ENCODE measurements at regions not wholly inside any gene's neighbourhood (a gene's known extent, or its start where the extent isn't known, plus 50 kb on each side); places are given as distances from the start of the nearest gene placed in this dataset.
"Not testable (repeated sequence)": the region's sequence is repeated elsewhere in the genome, so short reads cannot be mapped to it uniquely, and the experiment has no call there.

- no peak for DNase-seq (ENCODE audit: low read depth in 2 of 2)
Observed at GRCh38 chr16:61181982-61182381, 854.3 kb downstream of the CDH8 start.

DNA sequence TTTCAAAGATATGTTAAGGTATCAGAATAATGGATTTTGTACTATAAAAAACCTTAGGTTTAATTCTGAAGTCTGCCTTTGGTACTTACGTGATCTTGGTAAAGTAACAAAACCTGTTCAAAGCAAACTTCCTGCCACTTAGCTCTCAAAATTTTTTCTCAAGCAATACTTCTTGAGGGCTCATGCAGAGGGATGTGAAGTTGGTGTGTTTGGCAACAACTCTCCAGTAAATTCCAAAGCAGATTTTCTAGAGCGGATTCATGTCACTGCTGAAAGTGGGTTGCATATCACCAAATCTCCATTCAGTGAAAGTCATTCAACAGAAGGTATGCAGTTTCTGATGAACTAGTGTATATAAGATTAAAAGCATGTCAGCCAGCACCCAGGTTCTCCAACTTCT is 856.7 kb downstream of the CDH8 start:
- DNase-seq (ENCODE audit: low read depth in 2 of 2), result no peak

GRCh38 chr16:61165797-61166196 is 870.4 kb downstream of the CDH8 start:
- no peak for DNase-seq (ENCODE audit: low read depth in 2 of 2)

DNA sequence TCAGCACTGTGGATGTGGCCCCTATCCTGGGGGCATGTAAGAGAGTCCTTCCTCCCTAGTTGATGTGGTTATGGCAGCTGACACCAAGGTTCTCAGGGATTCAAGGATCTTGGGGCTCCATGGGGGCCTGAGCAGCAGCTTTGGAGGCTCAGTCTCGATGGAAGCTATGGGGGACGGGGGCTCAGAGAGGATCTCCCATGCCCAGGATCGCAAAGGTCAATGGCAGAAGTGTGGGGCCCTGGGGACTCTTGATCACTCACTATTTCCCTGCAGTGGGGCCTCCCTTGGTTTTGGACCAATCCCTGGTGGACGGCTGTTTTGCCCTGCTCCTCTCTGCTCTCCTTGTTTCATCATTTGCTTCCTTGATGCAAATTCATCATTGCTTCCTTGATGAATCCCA is 885.9 kb downstream of the CDH8 start:
- DNase-seq (ENCODE audit: low read depth in 2 of 2), result no peak

- no peak for DNase-seq (ENCODE audit: low read depth in 2 of 2)
Observed at GRCh38 chr16:61149709-61150108, 886.5 kb downstream of the CDH8 start.

DNA sequence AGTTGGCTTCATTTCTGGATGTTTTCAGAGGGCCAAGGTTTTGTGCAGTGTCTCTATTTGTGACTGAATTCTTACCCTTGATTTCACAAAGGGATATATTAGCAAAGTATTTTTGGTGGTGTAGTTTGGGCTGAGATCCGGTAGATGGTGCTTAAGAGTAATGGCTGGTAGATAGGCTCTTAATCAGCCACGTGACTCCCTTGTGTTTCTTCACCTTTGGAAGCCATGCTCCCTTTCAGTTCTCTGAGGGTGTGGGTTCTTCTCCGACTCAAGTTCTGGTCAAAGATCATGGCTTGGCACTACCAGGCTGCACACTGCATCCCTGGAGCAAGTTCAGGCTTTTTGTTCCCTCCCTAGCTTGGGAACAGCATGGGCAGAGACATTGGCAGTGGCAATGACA is 887.3 kb downstream of the CDH8 start:
- no peak for DNase-seq (ENCODE audit: low read depth in 2 of 2)

DNA sequence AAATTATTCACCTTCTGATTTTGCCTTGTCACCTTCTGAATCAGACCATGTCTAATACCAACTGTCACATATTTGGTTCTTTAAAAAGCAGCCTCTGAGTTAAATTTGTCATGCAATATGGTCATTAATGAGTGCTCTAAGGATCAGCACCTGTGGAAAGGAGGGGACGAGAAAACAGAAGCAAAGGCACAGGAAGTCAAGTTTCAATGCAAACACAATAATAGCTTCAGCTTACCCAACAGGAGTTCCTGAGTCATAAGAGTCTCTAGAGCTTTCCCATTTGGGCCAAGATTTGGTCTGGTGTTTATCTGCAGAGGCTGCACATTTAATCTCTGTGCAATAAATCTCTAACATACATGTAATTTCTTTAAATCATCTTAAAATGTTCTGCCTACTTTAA is 889.8 kb downstream of the CDH8 start:
- no peak for DNase-seq (ENCODE audit: low read depth in 2 of 2)

DNA sequence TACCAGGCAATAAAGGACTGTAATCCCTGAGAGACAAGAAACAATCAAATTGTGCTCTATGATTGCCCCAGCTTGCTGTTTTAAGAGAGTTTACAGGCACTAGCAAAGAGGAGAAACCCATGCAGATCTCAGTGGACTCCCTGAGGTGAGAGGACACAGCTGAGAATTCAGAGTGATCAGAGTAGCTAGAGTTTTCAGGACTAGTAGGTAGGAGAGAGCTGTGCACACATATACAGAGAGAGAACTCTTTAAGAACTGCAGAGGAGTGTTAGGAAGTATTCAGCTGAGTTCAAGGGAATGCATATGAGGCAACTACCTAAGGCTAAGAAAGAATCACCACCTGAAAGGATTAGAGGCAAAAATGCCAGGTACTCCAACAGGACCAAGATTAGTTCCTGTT is 904.8 kb downstream of the CDH8 start:
- no peak for DNase-seq (ENCODE audit: low read depth in 2 of 2)

DNA sequence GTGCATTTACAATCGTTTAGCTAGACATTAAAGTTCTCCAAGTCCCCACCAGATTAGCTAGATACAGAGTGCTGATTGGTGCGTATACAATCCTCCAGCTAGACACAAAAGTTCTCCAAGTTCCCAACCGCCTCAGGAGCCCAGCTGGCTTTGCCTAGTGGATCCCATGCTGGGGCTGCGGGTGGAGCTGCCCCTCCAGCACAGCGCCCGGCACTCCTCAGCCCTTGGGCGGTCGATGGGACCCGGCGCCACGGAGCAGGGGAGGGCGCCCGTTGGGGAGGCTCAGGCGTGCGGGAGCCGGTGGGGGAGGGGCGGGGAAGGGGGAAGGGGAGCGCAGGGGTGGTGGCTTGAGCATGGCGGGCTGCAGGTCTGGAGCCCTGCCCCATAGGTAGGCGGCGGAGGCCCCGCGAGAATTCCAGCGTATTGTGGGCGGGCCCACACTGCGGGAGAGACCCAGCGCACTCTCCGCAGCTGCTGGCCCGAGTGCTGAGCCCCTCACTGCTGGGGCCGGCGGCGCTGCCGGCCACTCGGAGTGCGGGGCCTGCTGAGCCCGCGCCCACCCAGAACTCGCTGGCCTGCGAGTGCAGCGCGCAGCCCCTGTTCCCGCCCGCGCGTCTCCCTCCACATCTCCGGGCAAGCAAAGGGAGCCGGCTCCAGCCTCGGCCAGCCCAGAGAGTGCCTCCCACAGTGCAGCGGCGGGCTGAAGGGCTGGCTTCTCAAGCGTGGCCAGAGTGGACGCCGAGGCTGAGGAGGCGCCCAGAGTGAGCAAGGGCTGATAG is 907.5 kb downstream of the CDH8 start:
- DNase-seq (ENCODE audit: low read depth in 2 of 2), result no peak

DNA sequence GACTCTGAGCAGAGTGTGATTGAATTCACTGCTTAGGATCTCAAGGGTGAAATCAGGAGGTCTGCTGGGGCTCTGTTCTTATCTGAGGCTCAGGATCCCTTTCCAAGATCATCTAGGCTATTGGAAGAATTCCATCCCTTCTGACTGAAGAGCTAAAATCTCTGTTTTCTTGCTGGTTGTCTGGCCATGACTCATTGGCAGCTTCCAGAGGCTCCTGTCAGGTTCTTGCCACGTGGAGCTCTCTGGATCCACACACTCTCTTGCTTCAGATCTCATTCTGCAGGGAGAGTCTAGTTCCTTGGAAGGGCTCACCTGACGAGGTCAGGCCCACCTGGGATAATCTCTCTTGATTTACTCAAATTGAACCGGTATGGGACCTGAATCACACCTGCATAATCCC is 930.7 kb downstream of the CDH8 start:
- no peak for DNase-seq (ENCODE audit: low read depth in 2 of 2)

GRCh38 chr16:61098505-61098904 is 937.7 kb downstream of the CDH8 start:
- DNase-seq (ENCODE audit: low read depth in 2 of 2), result no peak

- not testable (repeated sequence) for DNase-seq (ENCODE audit: low read depth in 2 of 2)
Observed at GRCh38 chr16:61091300-61091699, 944.9 kb downstream of the CDH8 start.

DNA sequence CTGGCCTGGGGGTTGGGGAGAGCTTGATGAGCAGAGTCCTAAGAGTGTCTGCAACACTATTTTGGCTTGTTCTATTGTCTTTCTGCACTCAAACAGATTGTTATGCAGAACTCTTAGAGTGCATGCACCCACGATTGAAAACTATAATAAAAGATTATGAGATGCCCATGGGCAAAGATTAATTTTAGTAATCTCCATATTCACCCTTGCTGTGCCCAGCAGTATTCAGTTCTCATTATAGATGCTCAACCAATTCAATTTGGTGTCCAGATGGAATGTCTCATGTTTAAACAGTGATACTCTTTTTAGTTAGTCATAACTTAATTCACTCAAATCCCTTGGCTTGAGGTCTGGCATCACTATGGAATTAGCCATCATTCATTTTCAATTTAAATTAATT is 952.5 kb downstream of the CDH8 start:
- no peak for DNase-seq (ENCODE audit: low read depth in 2 of 2)

DNA sequence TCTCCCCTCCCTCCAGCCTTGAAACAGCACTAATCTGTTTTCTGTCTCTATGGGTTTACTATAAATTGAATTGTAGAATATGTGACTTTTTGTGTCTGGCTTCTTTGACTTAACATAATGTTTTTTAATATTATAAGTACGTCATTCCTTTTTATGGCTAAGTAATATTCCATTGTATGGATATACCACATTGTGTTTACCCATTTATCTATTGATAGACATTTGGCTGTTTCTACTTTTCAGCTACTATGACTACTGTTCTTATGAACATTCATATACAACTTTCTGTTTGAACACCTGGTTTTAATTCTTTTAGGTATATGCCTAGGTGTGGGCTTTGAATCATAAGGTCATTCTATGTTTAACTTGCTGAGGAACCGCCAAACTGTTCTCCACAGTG is 961.9 kb downstream of the CDH8 start:
- DNase-seq (ENCODE audit: low read depth in 2 of 2), result no peak

DNA sequence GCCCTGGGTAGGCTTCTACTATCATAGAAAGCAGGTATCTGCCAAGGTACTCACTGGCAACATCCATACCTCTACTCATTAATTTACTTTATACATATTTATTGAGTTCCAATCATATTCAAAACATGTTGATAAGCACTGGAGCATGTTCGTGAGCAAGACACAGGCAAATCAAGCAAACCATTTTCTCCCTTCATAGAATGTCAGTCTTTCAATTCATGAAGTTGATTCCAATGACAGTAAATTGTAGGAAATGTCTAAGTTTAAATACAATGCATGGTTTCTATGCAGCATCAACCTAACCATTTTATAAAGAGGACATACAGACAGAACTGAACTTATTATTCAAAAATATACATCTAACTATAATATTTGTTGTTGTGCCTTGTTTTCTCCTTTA is 978.6 kb downstream of the CDH8 start:
- DNase-seq (ENCODE audit: low read depth in 2 of 2), result no peak

DNA sequence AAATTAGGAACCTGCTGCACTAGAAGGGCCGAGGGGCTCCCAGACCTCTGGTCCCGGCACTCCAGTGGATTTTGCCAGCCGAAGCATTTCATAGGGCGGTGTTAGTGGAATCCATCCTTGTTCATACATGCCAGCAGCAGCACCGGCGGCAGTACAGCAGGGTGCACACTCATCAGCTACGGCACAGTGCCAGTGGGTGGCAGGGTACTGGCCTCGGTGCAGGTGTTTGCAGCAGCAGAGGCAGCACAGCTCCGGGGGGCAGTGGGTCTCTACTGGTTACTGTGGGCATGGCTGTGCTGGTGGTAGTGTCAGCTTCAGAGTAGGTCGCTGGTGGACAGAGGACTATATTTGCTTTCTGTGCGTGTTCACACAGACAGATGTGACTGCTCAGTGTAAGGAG is 985.7 kb downstream of the CDH8 start:
- no peak for DNase-seq (ENCODE audit: low read depth in 2 of 2)

DNA sequence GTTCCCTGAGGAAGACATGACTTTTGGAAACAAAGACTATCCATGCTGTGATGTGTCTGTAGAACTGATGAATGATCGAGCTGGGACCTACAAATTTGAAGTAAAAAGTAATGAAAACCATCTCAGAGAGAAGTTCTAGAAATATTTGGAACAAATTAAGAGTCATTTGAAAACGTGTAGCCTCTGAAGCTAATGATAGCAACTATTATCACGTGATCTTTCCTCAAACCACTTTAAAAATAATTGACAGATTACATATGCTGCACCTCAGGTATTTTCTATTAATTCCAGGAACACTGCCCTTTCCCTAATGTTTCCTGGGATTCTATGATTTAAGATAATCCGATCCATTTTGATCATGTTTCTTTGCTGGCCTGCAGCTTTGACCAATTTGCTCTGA is 990.3 kb downstream of the CDH8 start:
- DNase-seq (ENCODE audit: low read depth in 2 of 2), result no peak

DNA sequence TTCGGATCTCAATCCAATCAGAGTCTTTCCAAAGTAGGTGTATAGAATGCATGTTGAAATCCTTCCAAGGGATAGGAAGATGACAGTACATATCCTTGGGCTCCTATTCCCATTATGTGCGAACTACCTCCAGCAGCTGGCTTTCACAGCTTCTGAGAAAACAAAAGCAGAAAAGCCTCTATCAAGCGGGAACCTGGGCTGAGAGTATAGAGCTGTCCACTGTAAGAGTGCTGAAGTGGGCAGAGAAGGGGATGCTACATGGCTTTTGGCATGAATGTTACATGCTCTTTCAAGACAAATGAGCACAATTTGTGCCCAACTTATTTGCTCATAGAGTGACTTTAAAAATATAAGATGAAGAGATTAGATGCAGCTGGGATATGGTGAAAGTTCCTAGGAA is 993.5 kb downstream of the CDH8 start:
- DNase-seq (ENCODE audit: low read depth in 2 of 2), result no peak

DNA sequence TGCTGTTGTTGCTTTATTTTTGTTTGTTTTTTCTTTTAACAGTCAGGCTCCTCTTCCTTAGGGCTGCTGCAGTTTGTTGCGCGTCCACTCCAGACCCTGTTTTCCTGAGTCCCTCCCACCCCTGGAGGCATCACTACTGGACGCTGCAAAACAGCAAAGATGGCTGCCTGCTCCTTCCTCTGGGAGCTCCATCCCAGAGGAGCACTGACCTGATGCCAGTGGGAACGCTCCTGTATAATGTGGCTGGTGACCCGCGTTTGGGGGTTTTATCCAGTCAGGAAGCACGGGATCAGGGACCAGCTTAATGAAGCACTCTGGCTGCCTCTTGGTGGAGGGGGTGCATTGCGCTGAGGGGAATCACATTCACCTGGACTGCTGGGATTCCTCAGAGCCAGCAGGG is 1005.6 kb downstream of the CDH8 start:
- DNase-seq (ENCODE audit: low read depth in 2 of 2), result no peak

GRCh38 chr16:61024180-61024900 is 1011.9 kb downstream of the CDH8 start:
- DNase-seq (ENCODE audit: low read depth in 2 of 2), result no peak

DNA sequence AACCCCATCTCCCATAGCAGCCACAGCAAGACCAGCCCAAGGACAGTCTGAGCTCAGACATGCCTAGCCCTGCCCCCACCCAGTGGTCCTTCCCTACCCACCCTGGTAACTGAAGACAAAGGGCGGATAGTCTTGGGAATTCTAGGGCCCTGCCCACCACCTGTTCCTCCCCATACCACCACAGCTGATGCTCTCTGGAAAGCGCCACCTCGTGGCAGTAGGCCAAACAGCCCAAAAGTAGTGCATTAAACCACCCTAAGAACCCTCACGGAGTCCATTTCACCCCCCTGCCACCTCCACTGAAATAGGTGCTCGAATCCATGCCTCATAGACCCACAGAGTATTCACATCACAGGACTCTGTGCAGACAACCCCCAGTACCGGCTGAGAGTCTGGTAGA is 1021.4 kb downstream of the CDH8 start:
- DNase-seq (ENCODE audit: low read depth in 2 of 2), result no peak

- no peak for DNase-seq (ENCODE audit: low read depth in 2 of 2)
Observed at GRCh38 chr16:61007694-61008093, 1028.5 kb downstream of the CDH8 start.

DNA sequence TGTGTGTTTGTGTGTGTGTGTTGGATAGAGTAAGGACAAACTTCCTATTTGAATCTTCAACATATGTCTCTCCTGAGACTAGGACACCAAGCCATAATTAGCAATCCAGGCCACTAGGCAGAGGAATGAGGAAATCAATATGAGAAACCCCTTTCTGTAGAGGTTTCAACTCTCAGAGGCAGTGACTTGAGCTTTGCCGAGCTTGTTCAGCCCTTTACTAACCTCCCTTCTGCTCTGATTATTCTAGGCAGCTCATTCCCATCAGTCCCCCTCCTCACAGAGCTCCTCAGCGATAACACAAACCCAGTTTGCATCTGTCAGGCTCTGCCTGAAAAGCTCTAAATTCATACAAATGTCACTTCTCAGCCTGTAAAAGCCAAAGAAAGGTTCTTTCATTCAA is 1030.3 kb downstream of the CDH8 start:
- DNase-seq (ENCODE audit: low read depth in 2 of 2), result no peak
